ENCODE measurements at regions not wholly inside any gene's neighbourhood (a gene's known extent, or its start where the extent isn't known, plus 50 kb on each side); places are given as distances from the start of the nearest gene placed in this dataset.

GRCh38 chr11:15493921-15494620 lies 379.3 kb downstream of the INSC start:
- Histone ChIP-seq H3K4me1 (ENCODE audit: insufficient read depth, low read length, poor library complexity, severe bottlenecking) (no peaks in the 10 kb centered on the region), H3K36me3 (ENCODE audit: insufficient read depth, low read length, poor library complexity, severe bottlenecking) (no peaks in the 10 kb centered on the region), H3K4me3 (ENCODE audit: low read depth, low read length, poor library complexity, severe bottlenecking) (no peak overlapping the region), H3K27ac (ENCODE audit: low read depth, low read length, poor library complexity, severe bottlenecking) (no peak overlapping the region), H3K9me3 (ENCODE audit: low read depth, low read length, poor library complexity, severe bottlenecking) (no peaks in the 10 kb centered on the region), H3K27me3 (replicated peaks; ENCODE audit: insufficient read depth, low read depth, low read length, poor library complexity) (no peaks in the 10 kb centered on the region)
- no peak for DNase-seq (ENCODE audit: low spot score)
- POLR2A ChIA-PET (ENCODE audit: low non-redundant PET) = no interaction called here
- no peak for TF ChIP-seq CTCF (conservative IDR thresholded peaks at IDR 0.05; ENCODE audit: low read depth, low read length)
- no peak for TF ChIP-seq EZH2 (IDR thresholded peaks at IDR 0.05; ENCODE audit: borderline replicate concordance, low read depth, low read length, poor library complexity, severe bottlenecking)
- no TSS peak for BruUV-seq (replicated peaks)
- CTCF ChIA-PET = no interaction called here
- intact Hi-C loops (cut with micrococcal nuclease; ENCODE audit: unreplicated experiment) = no loop called here

- Histone ChIP-seq H3K4me3 (ENCODE audit: low read depth, low read length, poor library complexity, severe bottlenecking) (no peak overlapping the region), H3K27me3 (replicated peaks; ENCODE audit: insufficient read depth, low read depth, low read length, poor library complexity) (no peaks in the 10 kb centered on the region), H3K4me1 (ENCODE audit: insufficient read depth, low read length, poor library complexity, severe bottlenecking) (no peaks in the 10 kb centered on the region), H3K27ac (ENCODE audit: low read depth, low read length, poor library complexity, severe bottlenecking) (no peak overlapping the region), H3K36me3 (ENCODE audit: insufficient read depth, low read length, poor library complexity, severe bottlenecking) (no peaks in the 10 kb centered on the region), H3K9me3 (ENCODE audit: low read depth, low read length, poor library complexity, severe bottlenecking) (no peaks in the 10 kb centered on the region)
- no peak for DNase-seq (ENCODE audit: low spot score)
- BruUV-seq (replicated peaks) = no TSS peak
- ChIA-PET CTCF (no interaction called here), POLR2A (ENCODE audit: low non-redundant PET) (no interaction called here)
- intact Hi-C loops (cut with micrococcal nuclease; ENCODE audit: unreplicated experiment) = no loop called here
- TF ChIP-seq CTCF (conservative IDR thresholded peaks at IDR 0.05; ENCODE audit: low read depth, low read length) (no peak), EZH2 (IDR thresholded peaks at IDR 0.05; ENCODE audit: borderline replicate concordance, low read depth, low read length, poor library complexity, severe bottlenecking) (no peak)
These were observed 380.0 kb downstream of the INSC start for GRCh38 chr11:15494740-15495139.

- TF ChIP-seq EZH2 (IDR thresholded peaks at IDR 0.05; ENCODE audit: borderline replicate concordance, low read depth, low read length, poor library complexity, severe bottlenecking) = no peak
- TF ChIP-seq CTCF (conservative IDR thresholded peaks at IDR 0.05; ENCODE audit: low read depth, low read length) = no peak
These were observed 380.7 kb downstream of the INSC start for GRCh38 chr11:15495462-15495861.

More at GRCh38 chr11:15495462-15495861, 380.7 kb downstream of the INSC start:
- Histone ChIP-seq H3K27me3 (replicated peaks; ENCODE audit: insufficient read depth, low read depth, low read length, poor library complexity) (no peaks in the 10 kb centered on the region), H3K4me1 (ENCODE audit: insufficient read depth, low read length, poor library complexity, severe bottlenecking) (no peaks in the 10 kb centered on the region), H3K4me3 (ENCODE audit: low read depth, low read length, poor library complexity, severe bottlenecking) (no peak overlapping the region), H3K9me3 (ENCODE audit: low read depth, low read length, poor library complexity, severe bottlenecking) (no peaks in the 10 kb centered on the region), H3K36me3 (ENCODE audit: insufficient read depth, low read length, poor library complexity, severe bottlenecking) (no peaks in the 10 kb centered on the region), H3K27ac (ENCODE audit: low read depth, low read length, poor library complexity, severe bottlenecking) (no peak overlapping the region)
- intact Hi-C loops (cut with micrococcal nuclease; ENCODE audit: unreplicated experiment) = no loop called here
- CTCF ChIA-PET = no interaction called here
- POLR2A ChIA-PET (ENCODE audit: low non-redundant PET) = no interaction called here
- DNase-seq (ENCODE audit: low spot score) = no peak
- no TSS peak for BruUV-seq (replicated peaks)
